Epithelial cell of proximal tubule (primary cell): ENCODE measurements at regions not wholly inside any gene's neighbourhood (a gene's known extent, or its start where the extent isn't known, plus 50 kb on each side); places are given as distances from the start of the nearest gene placed in this dataset.

ENCODE experiments used
- DNase-seq: peaks from one replicate; pipeline ENCODE4 v3.0.0-alpha.2; 2011; ENCODE audit warnings: low read depth
- H3K4me3 ChIP-seq: 2 replicates; pipeline ENCODE4 v1.5.1; 2011; ENCODE audit warnings: low read depth, mild to moderate bottlenecking, low read length
- CTCF ChIP-seq: conservative IDR thresholded peaks from 2 replicates; pipeline ENCODE4 v1.5.1; 2012; ENCODE audit warnings: low read depth, mild to moderate bottlenecking, low read length

GRCh38 chr2:19653509-19653908, 248.3 kb downstream of the TTC32 start:
- TF ChIP-seq CTCF, result no peak
- DNase-seq, result no peak
- H3K4me3 ChIP-seq, result no peak overlapping the region

- DNase-seq, result no peak
- no peak for TF ChIP-seq CTCF
- no peak overlapping the region for H3K4me3 ChIP-seq
Observed at GRCh38 chr2:19652811-19653210, 249.0 kb downstream of the TTC32 start.

GRCh38 chr2:19651466-19651865, 250.3 kb downstream of the TTC32 start:
- DNase-seq, result no peak
- TF ChIP-seq CTCF, result no peak
- no peak overlapping the region for H3K4me3 ChIP-seq

- DNase-seq, result peak; percentile 99
- TF ChIP-seq CTCF, result no peak
- H3K4me3 ChIP-seq, result no peak overlapping the region
Observed at GRCh38 chr2:19649785-19650380, 251.9 kb downstream of the TTC32 start.

- no peak overlapping the region for H3K4me3 ChIP-seq
- no peak for DNase-seq
- TF ChIP-seq CTCF, result peak; percentile 39
Observed at GRCh38 chr2:19649142-19649541, 252.6 kb downstream of the TTC32 start.

- no peak overlapping the region for H3K4me3 ChIP-seq
- no peak for TF ChIP-seq CTCF
- DNase-seq, result no peak
Observed at GRCh38 chr2:19648583-19648982, 253.2 kb downstream of the TTC32 start.

GRCh38 chr2:19646987-19647386, 254.8 kb downstream of the TTC32 start:
- H3K4me3 ChIP-seq, result no peak overlapping the region
- no peak for TF ChIP-seq CTCF
- no peak for DNase-seq
